Fibroblast of lung (primary cell): ENCODE measurements at regions not wholly inside any gene's neighbourhood (a gene's known extent, or its start where the extent isn't known, plus 50 kb on each side); places are given as distances from the start of the nearest gene placed in this dataset.

ENCODE experiments used
- DNase-seq, 2 donors: peaks; one replicate each; pipeline versions ENCODE4 v3.0.0 to v3.0.0-alpha.2; 2010; ENCODE audit warnings: low read depth in 2 of 2
- H2AFZ ChIP-seq: 2 replicates; pipeline ENCODE4 v1.5.1; 2012; ENCODE audit warnings: low read length, control low read depth, inconsistent platforms
- H3K27ac ChIP-seq: 2 replicates; pipeline ENCODE4 v1.5.1; 2011; ENCODE audit warnings: low read length, control low read depth; ENCODE audit not compliant: insufficient read depth
- H3K27me3 ChIP-seq: 2 replicates; pipeline ENCODE4 v1.5.1; 2011; ENCODE audit warnings: mild to moderate bottlenecking, low read length; ENCODE audit not compliant: control insufficient read depth, insufficient read depth
- H3K36me3 ChIP-seq: 2 replicates; pipeline ENCODE4 v1.5.1; 2011; ENCODE audit warnings: low read length; ENCODE audit not compliant: control insufficient read depth, insufficient read depth
- H3K4me1 ChIP-seq: 2 replicates; pipeline ENCODE4 v1.5.1; 2011; ENCODE audit warnings: low read length; ENCODE audit not compliant: control insufficient read depth, insufficient read depth; ENCODE audit errors: extremely low read depth
- H3K4me2 ChIP-seq: 2 replicates; pipeline ENCODE4 v1.5.1; 2011; ENCODE audit warnings: low read length, control low read depth; ENCODE audit not compliant: insufficient read depth; ENCODE audit errors: extremely low read depth
- H3K4me3 ChIP-seq, 4 experiments: fragments of 200-600 bp in 1 of 4; sonication (generic) in 1 of 4; replicated peaks in 1 of 4; 2 replicates each; pipeline ENCODE4 v1.5.1; 2011 to 2016; ENCODE audit warnings: low read length in 4 of 4, low read depth in 3 of 4, mild to moderate bottlenecking in 3 of 4, control low read depth in 2 of 4, inconsistent platforms in 1 of 4, mixed read lengths in 1 of 4; ENCODE audit not compliant: insufficient read depth in 1 of 4; ENCODE audit errors: control extremely low read depth in 1 of 4
- H3K79me2 ChIP-seq: 2 replicates; pipeline ENCODE4 v1.5.1; 2012; ENCODE audit warnings: mild to moderate bottlenecking, low read length, inconsistent platforms; ENCODE audit not compliant: control insufficient read depth, insufficient read depth
- H3K9ac ChIP-seq: 2 replicates; pipeline ENCODE4 v1.5.1; 2011; ENCODE audit warnings: mild to moderate bottlenecking, low read length, control low read depth; ENCODE audit not compliant: insufficient read depth
- H3K9me3 ChIP-seq: 2 replicates; pipeline ENCODE4 v1.5.1; 2012; ENCODE audit warnings: low read depth, low read length; ENCODE audit not compliant: control insufficient read depth, insufficient read depth
- H4K20me1 ChIP-seq: 2 replicates; pipeline ENCODE4 v1.5.1; 2011; ENCODE audit warnings: low read length; ENCODE audit not compliant: control insufficient read depth, insufficient read depth; ENCODE audit errors: extremely low read depth
- CTCF ChIP-seq, 2 donors: IDR thresholded peaks in 1 of 2; conservative IDR thresholded peaks in 1 of 2; 1 replicate in 1 of 2; 2 replicates in 1 of 2; pipeline ENCODE4 v1.5.1; 2011 to 2012; ENCODE audit warnings: low read length in 2 of 2, control low read depth in 1 of 2, inconsistent platforms in 1 of 2, low read depth in 1 of 2, mild to moderate bottlenecking in 1 of 2
- EZH2 ChIP-seq: IDR thresholded peaks from 2 replicates; pipeline ENCODE4 v1.5.1; 2012; ENCODE audit warnings: low read length, control low read depth, mild to moderate bottlenecking; ENCODE audit errors: missing control alignments

GRCh38 chr12:29960122-29960521, 176.4 kb upstream of the TMTC1 start:
- TF ChIP-seq CTCF (conservative IDR thresholded peaks at IDR 0.05 in 1 of 2, IDR thresholded peaks at IDR 0.05 in 1 of 2; ENCODE audit: low read depth in 1 of 2, low read length in 2 of 2) (no peak), EZH2 (no peak)
- H2AFZ ChIP-seq, result no peak overlapping the region

GRCh38 chr12:29957835-29958234, 174.1 kb upstream of the TMTC1 start:
- no peaks in the 10 kb centered on the region for H4K20me1 ChIP-seq
- H3K79me2 ChIP-seq, result no peaks in the 10 kb centered on the region
- no peaks in the 10 kb centered on the region for H3K36me3 ChIP-seq
- DNase-seq, result peak in 1 of 2 donors; percentile 15
- no peak overlapping the region for H3K4me2 ChIP-seq
- H3K9me3 ChIP-seq, result no peaks in the 10 kb centered on the region
- no peaks in the 10 kb centered on the region for H3K4me1 ChIP-seq
- no peak for TF ChIP-seq EZH2
- no peak for TF ChIP-seq CTCF (conservative IDR thresholded peaks at IDR 0.05 in 1 of 2, IDR thresholded peaks at IDR 0.05 in 1 of 2; ENCODE audit: low read depth in 1 of 2, low read length in 2 of 2)
- no peak overlapping the region for H3K9ac ChIP-seq
- H3K27ac ChIP-seq, result no peak overlapping the region
- no peak overlapping the region for H3K4me3 ChIP-seq
- no peaks in the 10 kb centered on the region for H3K27me3 ChIP-seq
- H2AFZ ChIP-seq, result no peak overlapping the region

More at GRCh38 chr12:29960122-29960521, 176.4 kb upstream of the TMTC1 start:
- Histone ChIP-seq H3K4me3 (no peak overlapping the region), H3K4me1 (no peaks in the 10 kb centered on the region), H3K4me2 (no peak overlapping the region), H3K79me2 (no peaks in the 10 kb centered on the region), H3K27me3 (peaks cover 3% of the 10 kb centered on the region), H3K27ac (no peak overlapping the region), H3K9me3 (no peaks in the 10 kb centered on the region), H3K9ac (no peak overlapping the region), H3K36me3 (no peaks in the 10 kb centered on the region), H4K20me1 (no peaks in the 10 kb centered on the region)
- DNase-seq, result no peak

GRCh38 chr12:29945904-29946303, 162.2 kb upstream of the TMTC1 start:
- TF ChIP-seq CTCF (conservative IDR thresholded peaks at IDR 0.05 in 1 of 2, IDR thresholded peaks at IDR 0.05 in 1 of 2; ENCODE audit: low read depth in 1 of 2, low read length in 2 of 2), result no peak
- no peak for TF ChIP-seq EZH2
- Histone ChIP-seq H4K20me1 (no peaks in the 10 kb centered on the region), H3K27me3 (no peaks in the 10 kb centered on the region), H2AFZ (no peak overlapping the region), H3K4me2 (no peak overlapping the region), H3K4me1 (no peaks in the 10 kb centered on the region), H3K27ac (no peak overlapping the region), H3K36me3 (no peaks in the 10 kb centered on the region), H3K9me3 (no peaks in the 10 kb centered on the region), H3K4me3 (no peak overlapping the region), H3K79me2 (no peaks in the 10 kb centered on the region), H3K9ac (no peak overlapping the region)
- DNase-seq, result no peak
